ENCODE measurements at regions not wholly inside any gene's neighbourhood (a gene's known extent, or its start where the extent isn't known, plus 50 kb on each side); places are given as distances from the start of the nearest gene placed in this dataset.

- no peak overlapping the region for H3K4me3 ChIP-seq
- intact Hi-C loops (cut with DNase I): no loop called here
- H3K4me1 ChIP-seq: no peaks in the 10 kb centered on the region
- no peaks in the 10 kb centered on the region for H3K27me3 ChIP-seq (ENCODE audit: low read depth)
- no peak overlapping the region for H3K27ac ChIP-seq
- DNase-seq: no peak
- H3K36me3 ChIP-seq: no peaks in the 10 kb centered on the region
- TF ChIP-seq CTCF (IDR thresholded peaks at IDR 0.05): no peak
- no peak for ATAC-seq
- H3K9me3 ChIP-seq: no peaks in the 10 kb centered on the region
Observed at GRCh38 chr11:38814670-38815069, 2216.6 kb upstream of the RAG2 start.

- Histone ChIP-seq H3K27ac (no peak overlapping the region), H3K27me3 (ENCODE audit: low read depth) (no peaks in the 10 kb centered on the region), H3K4me1 (no peaks in the 10 kb centered on the region), H3K4me3 (no peak overlapping the region), H3K36me3 (no peaks in the 10 kb centered on the region), H3K9me3 (no peaks in the 10 kb centered on the region)
- intact Hi-C loops (cut with DNase I): no loop called here
- DNase-seq: no peak
- no peak for TF ChIP-seq CTCF (IDR thresholded peaks at IDR 0.05)
- no peak for ATAC-seq
Observed at GRCh38 chr11:38809521-38809920, 2211.5 kb upstream of the RAG2 start.

- H3K4me3 ChIP-seq: no peak overlapping the region
- TF ChIP-seq CTCF (IDR thresholded peaks at IDR 0.05): no peak
- ATAC-seq (no peak), DNase-seq (no peak)
- H3K4me1 ChIP-seq: no peaks in the 10 kb centered on the region
- H3K9me3 ChIP-seq: no peaks in the 10 kb centered on the region
- H3K36me3 ChIP-seq: no peaks in the 10 kb centered on the region
- H3K27ac ChIP-seq: no peak overlapping the region
- intact Hi-C loops (cut with DNase I): no loop called here
- no peaks in the 10 kb centered on the region for H3K27me3 ChIP-seq (ENCODE audit: low read depth)
Observed at GRCh38 chr11:38796281-38796680, 2198.2 kb upstream of the RAG2 start.

- Histone ChIP-seq H3K27me3 (ENCODE audit: low read depth) (no peaks in the 10 kb centered on the region), H3K36me3 (no peaks in the 10 kb centered on the region), H3K4me3 (no peak overlapping the region), H3K9me3 (no peaks in the 10 kb centered on the region), H3K4me1 (no peaks in the 10 kb centered on the region), H3K27ac (no peak overlapping the region)
- no peak for TF ChIP-seq CTCF (IDR thresholded peaks at IDR 0.05)
- no peak for DNase-seq
- no peak for ATAC-seq
- intact Hi-C loops (cut with DNase I): no loop called here
Observed at GRCh38 chr11:38795027-38795426, 2197.0 kb upstream of the RAG2 start.

- no peak overlapping the region for H3K4me3 ChIP-seq
- no peaks in the 10 kb centered on the region for H3K4me1 ChIP-seq
- intact Hi-C loops (cut with DNase I): no loop called here
- DNase-seq (no peak), ATAC-seq (peak; percentile 54 to 59)
- no peaks in the 10 kb centered on the region for H3K27me3 ChIP-seq (ENCODE audit: low read depth)
- TF ChIP-seq CTCF (IDR thresholded peaks at IDR 0.05): peak; percentile 74
- no peaks in the 10 kb centered on the region for H3K9me3 ChIP-seq
- no peaks in the 10 kb centered on the region for H3K36me3 ChIP-seq
- H3K27ac ChIP-seq: no peak overlapping the region
Observed at GRCh38 chr11:38791346-38791961, 2193.4 kb upstream of the RAG2 start.

- no peak for TF ChIP-seq CTCF (IDR thresholded peaks at IDR 0.05)
- Histone ChIP-seq H3K4me3 (no peak overlapping the region), H3K4me1 (no peaks in the 10 kb centered on the region), H3K9me3 (no peaks in the 10 kb centered on the region), H3K36me3 (no peaks in the 10 kb centered on the region), H3K27me3 (ENCODE audit: low read depth) (no peaks in the 10 kb centered on the region), H3K27ac (no peak overlapping the region)
- no peak for DNase-seq
- no peak for ATAC-seq
- intact Hi-C loops (cut with DNase I): no loop called here
Observed at GRCh38 chr11:38788561-38788960, 2190.5 kb upstream of the RAG2 start.
